GM08714 (cell line): ENCODE measurements at regions not wholly inside any gene's neighbourhood (a gene's known extent, or its start where the extent isn't known, plus 50 kb on each side); places are given as distances from the start of the nearest gene placed in this dataset.

Experiments used
- H3K4me3 ChIP-seq: fragments of 200-500 bp; sonication (Bioruptor generic); 2 replicates; pipeline ENCODE4 v1.5.1; 2014; ENCODE audit warnings: mild to moderate bottlenecking, low read length, inconsistent platforms
- ZNF274 ChIP-seq: IDR thresholded peaks from 2 replicates; pipeline ENCODE4 v1.6.1; 2012; ENCODE audit warnings: mild to moderate bottlenecking, low read depth, low read length

GRCh38 chr15:48049736-48050135 is 71.1 kb upstream of the SLC24A5 start:
- no peak overlapping the region for H3K4me3 ChIP-seq
- TF ChIP-seq ZNF274: no peak

- no peak for TF ChIP-seq ZNF274
- H3K4me3 ChIP-seq: no peak overlapping the region
These were observed 67.8 kb upstream of the SLC24A5 start for GRCh38 chr15:48052946-48053345.

GRCh38 chr15:48058371-48058770 is 62.4 kb upstream of the SLC24A5 start:
- H3K4me3 ChIP-seq: no peak overlapping the region
- TF ChIP-seq ZNF274: no peak

GRCh38 chr15:48059791-48060190 is 61.0 kb upstream of the SLC24A5 start:
- H3K4me3 ChIP-seq: no peak overlapping the region
- no peak for TF ChIP-seq ZNF274

GRCh38 chr15:48060396-48060795 is 60.4 kb upstream of the SLC24A5 start:
- no peak for TF ChIP-seq ZNF274
- H3K4me3 ChIP-seq: no peak overlapping the region

- H3K4me3 ChIP-seq: no peak overlapping the region
- TF ChIP-seq ZNF274: no peak
These were observed 59.2 kb upstream of the SLC24A5 start for GRCh38 chr15:48061605-48062004.

- H3K4me3 ChIP-seq: no peak overlapping the region
- no peak for TF ChIP-seq ZNF274
These were observed 58.5 kb upstream of the SLC24A5 start for GRCh38 chr15:48062148-48062872.

- H3K4me3 ChIP-seq: no peak overlapping the region
- TF ChIP-seq ZNF274: no peak
These were observed 57.3 kb upstream of the SLC24A5 start for GRCh38 chr15:48063411-48063985.

GRCh38 chr15:48064421-48064820 is 56.4 kb upstream of the SLC24A5 start:
- no peak overlapping the region for H3K4me3 ChIP-seq
- no peak for TF ChIP-seq ZNF274

GRCh38 chr15:48066456-48066855 is 54.3 kb upstream of the SLC24A5 start:
- TF ChIP-seq ZNF274: no peak

More at GRCh38 chr15:48066456-48066855, 54.3 kb upstream of the SLC24A5 start:
- H3K4me3 ChIP-seq: no peak overlapping the region
